ENCODE measurements at regions not wholly inside any gene's neighbourhood (a gene's known extent, or its start where the extent isn't known, plus 50 kb on each side); places are given as distances from the start of the nearest gene placed in this dataset.

DNA sequence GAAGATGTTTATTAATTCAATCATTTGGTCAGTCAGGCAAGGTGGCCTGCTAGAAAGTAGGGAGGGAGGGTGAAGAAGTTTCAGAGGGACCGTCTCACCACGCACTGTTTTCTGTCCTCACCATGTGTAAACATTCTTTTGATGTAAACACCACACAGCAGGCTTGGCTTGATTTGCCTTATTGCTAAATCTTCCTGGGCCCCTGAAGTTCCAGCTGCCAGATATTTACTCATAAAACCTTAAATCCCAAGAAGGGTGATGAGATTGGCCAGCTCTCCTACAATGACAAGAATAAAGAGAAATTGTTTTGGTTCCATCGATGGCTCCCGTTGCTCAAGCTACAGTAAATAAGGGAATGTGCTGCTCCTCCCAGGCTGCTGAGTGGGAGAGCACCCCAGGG lies 198.2 kb upstream of the TMTC4 start:
- Histone ChIP-seq H3K27ac (no peak overlapping the region), H3K4me3 (no peak overlapping the region)

- Histone ChIP-seq H3K4me3 (no peak overlapping the region), H3K27ac (no peak overlapping the region)
Observed at GRCh38 chr13:100870898-100871297, 196.3 kb upstream of the TMTC4 start.

DNA sequence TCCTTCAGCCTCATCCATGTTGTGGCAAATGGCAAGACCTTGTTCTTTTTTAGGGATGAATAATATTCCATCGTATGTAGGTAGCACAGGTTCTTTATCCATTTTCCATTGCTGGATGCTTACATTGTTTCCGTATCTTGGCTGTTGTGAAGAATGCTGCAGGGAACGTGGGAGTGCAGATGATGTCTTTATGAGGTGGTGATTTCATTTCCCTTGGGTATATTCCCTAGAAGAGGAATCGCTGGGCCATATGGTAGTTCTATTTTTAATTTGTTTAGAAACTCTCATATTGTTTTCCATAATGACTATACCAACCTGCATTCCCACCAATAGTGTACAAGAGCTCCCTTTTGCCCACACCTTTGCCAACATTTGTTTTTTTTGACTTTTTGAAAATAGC lies 186.3 kb upstream of the TMTC4 start:
- Histone ChIP-seq H3K4me3 (no peak overlapping the region), H3K27ac (no peak overlapping the region)

DNA sequence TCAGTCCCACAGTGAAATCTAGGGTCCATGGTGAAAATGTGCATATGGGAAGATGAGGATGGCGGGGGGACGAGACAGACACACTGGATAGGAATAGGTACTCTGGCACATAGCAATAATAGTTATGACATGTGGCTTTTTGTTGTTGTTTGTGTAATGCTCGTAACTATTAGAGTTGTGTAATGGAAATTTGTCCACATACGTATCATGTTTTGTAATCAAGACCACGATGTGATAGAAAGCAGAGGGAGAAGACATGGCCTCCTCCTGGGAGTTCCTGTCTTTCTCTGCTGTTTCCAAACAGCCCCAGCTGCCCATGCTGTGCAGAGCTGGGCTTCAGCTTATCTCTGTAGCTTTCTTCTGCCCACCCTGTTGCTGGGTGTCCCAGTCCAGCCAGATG lies 185.3 kb upstream of the TMTC4 start:
- no peak overlapping the region for H3K4me3 ChIP-seq
- H3K27ac ChIP-seq, result no peak overlapping the region

- no peak overlapping the region for H3K4me3 ChIP-seq
- no peak overlapping the region for H3K27ac ChIP-seq
Observed at GRCh38 chr13:100855151-100855550, 180.6 kb upstream of the TMTC4 start.

- H3K27ac ChIP-seq, result no peak overlapping the region
- H3K4me3 ChIP-seq, result no peak overlapping the region
Observed at GRCh38 chr13:100854006-100854405, 179.4 kb upstream of the TMTC4 start.

- H3K27ac ChIP-seq, result no peak overlapping the region
- H3K4me3 ChIP-seq, result no peak overlapping the region
Observed at GRCh38 chr13:100853434-100853833, 178.8 kb upstream of the TMTC4 start.

- no peak overlapping the region for H3K27ac ChIP-seq
- H3K4me3 ChIP-seq, result no peak overlapping the region
Observed at GRCh38 chr13:100852146-100852545, 177.6 kb upstream of the TMTC4 start.

DNA sequence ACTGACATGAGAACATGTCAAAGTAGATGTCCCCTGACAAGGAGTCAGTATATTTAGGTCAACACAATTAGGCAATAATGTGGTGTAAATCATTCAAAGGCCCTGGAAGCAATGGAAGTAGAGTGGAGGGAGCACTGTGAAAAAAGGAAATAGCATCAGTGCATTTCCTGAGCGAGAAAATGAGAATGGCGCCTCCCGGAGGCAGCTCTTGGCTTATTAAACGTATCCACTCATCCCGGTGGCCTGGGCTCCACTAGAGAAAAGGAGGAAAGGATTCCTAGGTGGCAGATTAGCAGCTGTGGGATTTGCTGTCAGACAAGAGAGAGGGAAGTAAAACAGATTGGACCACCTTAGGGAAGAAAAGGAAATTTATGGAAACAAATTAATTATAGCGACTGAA lies 173.7 kb upstream of the TMTC4 start:
- no peak overlapping the region for H3K27ac ChIP-seq
- no peak overlapping the region for H3K4me3 ChIP-seq

DNA sequence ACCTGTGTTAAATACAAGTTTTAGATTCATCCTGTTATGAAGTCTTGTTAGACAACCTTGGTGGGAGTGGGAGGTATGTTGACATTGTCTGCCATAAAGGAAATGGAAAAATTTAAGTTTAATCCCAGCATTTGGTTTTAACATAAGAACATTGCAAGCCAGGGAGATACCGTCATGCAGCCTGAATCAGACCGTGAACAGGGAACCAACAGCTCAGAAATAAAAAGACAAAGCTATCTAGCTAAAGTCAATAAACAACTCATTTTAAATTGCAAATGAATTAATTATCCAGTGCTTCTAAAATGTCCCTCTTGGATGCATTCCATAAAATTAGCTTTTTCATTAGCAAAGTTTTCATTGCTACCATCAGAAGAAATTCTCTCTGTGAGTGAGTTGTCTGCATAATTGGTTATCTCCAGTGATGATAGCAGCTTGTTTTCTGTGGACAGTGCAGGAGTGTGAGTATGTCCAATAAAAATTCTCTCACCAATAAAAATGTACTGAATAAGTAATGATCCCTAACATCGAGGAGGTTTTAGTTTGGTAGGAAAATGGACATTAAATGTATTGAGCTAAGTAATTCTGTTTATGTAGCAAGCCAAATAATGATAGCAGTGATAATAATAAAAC lies 170.6 kb upstream of the TMTC4 start:
- H3K4me3 ChIP-seq, result no peak overlapping the region
- H3K27ac ChIP-seq, result no peak overlapping the region

- no peak overlapping the region for H3K4me3 ChIP-seq
Observed at GRCh38 chr13:100842136-100842535, 167.5 kb upstream of the TMTC4 start.

DNA sequence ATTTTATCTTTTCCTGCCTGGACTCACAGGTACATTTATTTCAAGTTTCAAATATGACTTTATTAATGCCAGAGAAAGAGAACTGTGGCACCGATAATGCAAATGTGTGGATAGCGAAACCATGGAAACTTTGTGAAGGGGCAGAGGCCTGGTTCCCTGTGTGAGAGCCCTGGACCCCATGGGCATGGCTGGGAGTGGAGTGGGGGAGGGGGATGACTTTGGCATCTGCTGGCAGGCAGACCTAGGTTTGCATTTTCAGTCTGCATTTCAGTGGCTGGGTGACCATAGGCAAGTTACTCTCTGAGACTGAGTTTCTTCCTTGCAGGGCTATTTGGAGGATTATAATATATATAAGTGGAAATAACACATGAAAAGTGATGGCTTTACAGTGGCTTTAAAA lies 163.8 kb upstream of the TMTC4 start:
- Histone ChIP-seq H3K27ac (no peak overlapping the region), H3K4me3 (no peak overlapping the region)

More at GRCh38 chr13:100842136-100842535, 167.5 kb upstream of the TMTC4 start:
- no peak overlapping the region for H3K27ac ChIP-seq

- Histone ChIP-seq H3K27ac (no peak overlapping the region), H3K4me3 (no peak overlapping the region)
Observed at GRCh38 chr13:100837631-100838030, 163.0 kb upstream of the TMTC4 start.

DNA sequence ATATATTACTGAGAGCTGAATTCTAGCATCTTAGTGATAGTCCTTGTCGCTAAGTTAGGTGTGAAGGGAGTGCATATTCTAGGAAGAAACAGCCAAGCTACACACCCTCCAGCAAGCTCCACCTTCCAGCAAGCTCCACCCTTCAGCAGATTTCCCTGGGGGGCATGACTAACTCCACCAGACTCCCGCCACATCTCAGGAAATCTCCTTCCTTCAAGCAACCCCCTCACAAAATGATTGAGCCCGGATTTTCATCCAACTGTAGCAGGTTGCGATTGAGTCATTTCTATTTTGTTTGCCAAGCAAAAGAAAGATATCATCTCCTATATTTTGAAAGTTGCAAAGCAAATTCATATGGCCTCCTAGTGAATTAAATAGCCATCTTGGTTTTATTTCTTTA lies 162.1 kb upstream of the TMTC4 start:
- Histone ChIP-seq H3K27ac (no peak overlapping the region), H3K4me3 (no peak overlapping the region)

DNA sequence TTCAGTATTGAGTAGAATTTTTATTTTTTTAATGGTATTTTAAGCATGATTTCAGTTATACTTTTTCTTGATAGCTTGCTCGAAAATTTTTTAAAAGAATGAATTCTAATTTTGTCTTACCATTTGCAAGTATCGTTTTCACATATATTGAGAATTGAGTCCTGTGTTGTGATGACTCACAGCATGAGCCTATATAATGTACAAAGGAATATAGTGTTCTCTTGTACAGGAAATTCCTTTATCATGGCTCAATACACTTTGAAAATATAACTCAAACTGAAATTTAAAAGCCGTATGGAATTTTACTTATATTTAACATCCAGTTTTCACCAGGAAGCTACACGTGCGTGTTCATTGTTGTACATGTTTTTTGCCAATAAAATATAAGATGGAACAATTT lies 161.1 kb upstream of the TMTC4 start:
- H3K27ac ChIP-seq, result no peak overlapping the region
- no peak overlapping the region for H3K4me3 ChIP-seq

DNA sequence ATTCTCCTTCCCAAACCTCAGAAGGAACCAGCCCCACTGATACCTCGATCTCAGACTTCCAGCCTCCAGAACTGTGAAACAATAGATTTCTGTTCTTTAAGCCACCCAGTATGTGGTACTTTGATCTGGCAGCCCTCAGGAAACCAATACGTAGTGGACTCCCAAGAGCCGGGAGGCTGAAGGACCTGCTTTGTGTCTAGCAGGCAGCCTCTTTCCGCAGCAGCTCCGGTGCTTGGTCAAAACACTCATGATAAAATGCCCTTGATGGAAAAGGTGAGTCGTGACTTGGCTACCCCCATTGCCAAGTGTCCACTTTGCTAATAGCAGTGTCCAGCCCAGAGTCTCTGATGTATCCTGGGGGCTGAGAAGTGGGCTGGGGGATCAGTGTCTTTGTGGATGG lies 158.8 kb upstream of the TMTC4 start:
- Histone ChIP-seq H3K27ac (no peak overlapping the region), H3K4me3 (no peak overlapping the region)

DNA sequence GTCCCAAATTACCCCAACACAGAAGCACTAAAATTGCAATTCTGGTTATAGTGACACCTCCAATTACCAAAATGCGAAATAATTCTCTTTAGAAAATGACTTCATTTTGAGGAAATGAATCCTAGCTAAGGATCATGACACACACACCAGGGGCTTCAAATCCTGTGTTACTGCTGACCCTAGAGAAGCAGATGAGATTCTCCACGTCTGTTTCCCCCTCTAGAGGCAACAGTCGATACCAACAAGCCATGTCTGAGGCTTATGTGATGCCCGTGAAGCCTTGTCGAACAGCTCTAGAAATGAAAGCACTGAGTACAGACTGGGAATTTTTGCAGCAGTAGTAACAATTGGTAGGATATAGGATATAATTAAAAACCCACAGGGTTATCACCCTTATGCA lies 153.6 kb upstream of the TMTC4 start:
- Histone ChIP-seq H3K27ac (peak overlapping the region in 3 of 21 experiments; percentile 30 to 71 (median 34)), H3K4me3 (no peak overlapping the region)

DNA sequence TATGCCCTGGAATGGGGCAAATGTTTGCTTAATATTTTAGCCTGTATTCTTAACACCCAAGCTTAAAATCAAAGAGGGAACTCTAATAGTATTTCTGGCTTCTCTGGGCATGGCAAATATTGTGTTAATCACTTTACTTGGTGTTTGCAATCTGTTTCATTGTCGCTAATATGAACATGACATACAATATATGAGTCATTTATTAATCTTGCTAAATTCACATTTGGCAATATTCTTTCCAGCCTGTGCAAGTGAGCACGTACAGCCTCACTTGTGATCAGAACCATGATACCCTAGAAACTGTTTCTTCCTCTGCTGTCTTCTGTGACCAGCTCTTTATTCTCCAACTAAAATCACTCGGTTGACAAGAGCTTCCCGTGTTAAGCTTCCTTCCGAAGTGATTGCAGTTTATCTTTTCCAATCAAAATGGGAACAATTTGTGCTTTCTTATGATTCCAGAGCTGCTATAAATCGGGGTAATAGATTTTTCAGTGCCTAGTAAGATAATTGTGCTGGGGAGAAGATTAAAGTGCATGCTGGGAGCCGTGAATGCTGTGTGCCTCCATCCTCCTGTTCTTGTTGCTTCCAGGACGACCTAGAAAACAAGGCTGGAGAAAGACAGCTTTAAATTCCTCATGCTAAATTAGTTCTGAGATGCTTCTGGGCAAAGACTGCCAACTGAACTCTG lies 153.0 kb upstream of the TMTC4 start:
- Histone ChIP-seq H3K4me3 (no peak overlapping the region), H3K27ac (peak overlapping the region in 7 of 21 experiments; percentile 4 to 71 (median 40))

DNA sequence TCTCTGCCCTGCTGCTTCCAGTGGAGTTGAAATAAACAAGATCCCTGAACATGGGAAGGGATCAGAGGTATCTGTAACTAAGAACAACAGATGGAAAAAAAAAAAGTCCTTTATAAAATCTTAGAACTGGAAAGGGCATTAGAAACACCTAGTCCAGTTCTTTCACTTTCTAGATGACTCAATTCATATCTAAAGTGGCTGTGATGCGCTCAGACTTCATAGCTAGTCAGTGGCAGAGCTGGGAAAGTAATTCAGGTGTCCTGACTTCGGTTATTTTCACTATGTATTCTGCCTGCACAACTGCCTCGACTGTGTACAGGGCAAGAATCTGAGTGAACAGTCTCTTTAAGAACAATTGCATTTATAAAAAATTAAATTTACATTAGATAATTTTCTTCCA lies 151.8 kb upstream of the TMTC4 start:
- Histone ChIP-seq H3K4me3 (no peak overlapping the region), H3K27ac (peak overlapping the region in 4 of 21 experiments; percentile 8 to 63 (median 34))

DNA sequence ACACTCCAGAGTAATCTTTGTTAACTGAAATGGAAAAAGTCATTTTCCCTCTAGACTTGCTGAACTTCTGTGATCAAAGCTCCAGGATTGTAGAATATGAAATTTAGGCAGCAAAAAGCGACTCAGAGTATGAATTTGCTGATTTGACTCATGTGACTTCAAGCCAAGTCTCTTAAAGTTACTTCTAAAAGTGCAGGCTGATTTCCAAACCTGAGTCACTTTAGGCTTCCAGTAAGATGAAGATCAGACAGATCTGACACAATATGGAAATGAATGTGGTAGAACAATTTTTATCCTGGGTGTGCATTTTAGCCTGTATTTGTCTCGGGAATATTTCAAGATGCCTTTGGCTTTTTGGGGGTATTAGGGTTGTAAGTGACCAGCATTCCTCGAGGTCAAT lies 151.0 kb upstream of the TMTC4 start:
- Histone ChIP-seq H3K4me3 (no peak overlapping the region), H3K27ac (peak overlapping the region in 3 of 21 experiments; percentile 8 to 50 (median 27))

DNA sequence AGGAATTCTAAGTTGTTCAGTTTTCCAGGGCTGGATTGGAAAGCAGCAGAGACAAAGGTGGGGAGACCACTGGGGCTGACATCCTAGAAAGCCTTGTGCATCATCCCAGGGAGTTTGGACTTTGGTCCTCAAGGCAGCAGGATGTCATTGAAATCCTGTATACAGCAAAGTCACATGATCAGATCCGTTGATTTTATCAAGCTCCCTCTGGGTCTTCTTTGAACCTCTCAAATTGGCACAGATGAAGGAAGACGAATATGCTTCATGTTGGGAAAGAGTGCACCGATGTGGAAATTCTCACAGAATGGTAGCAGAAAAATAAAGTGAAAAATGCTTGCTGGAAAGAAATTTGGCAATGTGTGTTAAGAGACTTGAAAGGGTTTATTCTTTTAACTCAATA lies 149.8 kb upstream of the TMTC4 start:
- no peak overlapping the region for H3K27ac ChIP-seq
- H3K4me3 ChIP-seq, result no peak overlapping the region

GRCh38 chr13:100823448-100823847 lies 148.9 kb upstream of the TMTC4 start:
- no peak overlapping the region for H3K4me3 ChIP-seq
- H3K27ac ChIP-seq, result no peak overlapping the region

Data from skin epidermis (tissue), 12 donors.